GM10266 (cell line): ENCODE measurements at regions not wholly inside any gene's neighbourhood (a gene's known extent, or its start where the extent isn't known, plus 50 kb on each side); places are given as distances from the start of the nearest gene placed in this dataset.

Experiments
- DNase-seq: peaks from one replicate; pipeline ENCODE4 v3.0.0; 2012; ENCODE audit errors: extremely low spot score
- CTCF ChIP-seq: IDR thresholded peaks from 2 replicates; pipeline ENCODE4 v1.5.1; 2012; ENCODE audit warnings: mild to moderate bottlenecking, low read depth; ENCODE audit not compliant: control insufficient read depth, insufficient read depth; ENCODE audit errors: missing control alignments

DNA sequence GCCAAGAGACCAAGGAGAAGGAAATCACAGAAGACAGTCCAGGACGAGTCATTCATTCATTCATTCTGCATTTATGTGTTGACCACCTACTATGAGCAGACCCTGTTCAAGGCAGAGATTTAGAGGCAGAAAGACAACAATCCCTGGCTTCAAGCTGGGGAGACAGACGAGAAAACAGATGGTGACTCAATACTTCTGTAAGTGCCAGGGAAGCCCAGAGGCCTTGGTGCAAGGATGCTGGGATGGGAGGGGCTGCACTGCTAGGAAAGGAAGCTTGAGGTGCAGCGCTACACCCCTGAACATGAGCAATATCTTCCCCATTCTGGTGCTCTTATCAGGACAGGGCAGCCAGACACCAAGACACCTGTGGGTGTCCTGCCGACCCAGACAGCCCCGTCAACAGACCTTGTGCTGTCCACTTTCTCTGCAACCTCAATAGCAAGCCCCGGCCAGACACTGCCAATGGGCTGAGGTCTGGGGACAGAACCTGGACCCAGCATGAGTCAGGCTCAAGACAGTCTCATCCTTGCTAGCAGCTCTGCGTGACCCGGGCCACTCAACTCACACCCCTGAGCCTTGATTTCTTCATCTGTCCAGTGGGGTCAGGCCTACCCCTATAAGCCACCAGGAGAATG, 163.5 kb downstream of the COPRS start:
- TF ChIP-seq CTCF = no peak
- no peak for DNase-seq

DNA sequence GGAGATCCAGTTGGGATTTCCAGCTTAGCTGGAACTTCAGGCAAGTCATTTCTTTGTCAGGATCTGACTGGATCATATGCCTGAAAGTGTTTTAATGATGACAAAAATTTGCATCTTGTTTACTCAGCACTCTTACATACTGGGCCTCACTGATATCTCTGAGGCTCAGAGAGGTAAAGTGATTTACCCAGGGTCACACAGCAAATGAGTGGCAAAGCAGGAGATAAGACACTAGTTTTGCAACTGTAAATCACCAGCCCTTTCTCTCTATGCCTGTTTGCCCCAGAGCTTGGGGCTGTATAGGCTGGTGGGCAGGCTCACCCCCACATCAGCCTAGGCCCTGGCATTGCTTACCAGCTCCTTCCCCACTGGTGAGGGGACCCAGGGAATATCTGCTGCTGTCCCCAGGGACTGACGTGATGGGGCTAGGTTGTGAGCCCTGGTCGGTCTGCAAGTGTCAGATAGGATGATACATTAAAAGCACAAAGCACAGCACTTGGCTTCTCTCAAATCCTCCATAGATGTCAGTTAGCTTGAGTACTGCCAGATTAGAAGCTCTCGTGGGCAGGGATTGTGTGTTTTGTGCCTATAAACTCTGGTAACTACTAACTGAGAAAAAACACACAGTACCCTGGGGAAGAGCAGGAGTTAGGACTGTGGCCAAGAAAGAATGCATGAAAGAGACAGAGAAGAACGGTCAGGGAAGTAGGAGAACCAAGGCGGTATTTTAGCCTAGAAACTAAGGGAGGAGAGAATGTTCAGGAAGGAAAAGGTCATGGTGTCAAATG, 165.4 kb downstream of the COPRS start:
- no peak for TF ChIP-seq CTCF
- no peak for DNase-seq

DNA sequence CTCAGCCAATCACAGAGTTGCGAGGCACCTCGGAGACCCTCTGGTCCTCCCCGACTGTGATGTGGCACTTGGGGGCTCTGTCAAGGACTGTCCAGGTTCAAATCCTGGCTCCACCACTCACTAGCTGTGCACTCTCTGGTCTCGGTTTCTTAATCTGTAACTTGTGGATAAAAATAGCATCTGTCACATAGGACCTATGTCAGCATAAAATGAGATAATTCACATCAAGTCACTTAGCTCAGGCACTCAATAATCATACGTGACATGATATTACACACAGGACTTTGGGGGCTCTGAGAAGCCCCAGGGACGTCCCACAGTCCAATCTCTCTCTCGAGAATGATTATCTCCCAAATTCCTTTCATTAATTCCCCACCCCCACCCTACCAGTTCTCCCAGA, 166.4 kb downstream of the COPRS start:
- no peak for TF ChIP-seq CTCF
- DNase-seq = no peak

DNA sequence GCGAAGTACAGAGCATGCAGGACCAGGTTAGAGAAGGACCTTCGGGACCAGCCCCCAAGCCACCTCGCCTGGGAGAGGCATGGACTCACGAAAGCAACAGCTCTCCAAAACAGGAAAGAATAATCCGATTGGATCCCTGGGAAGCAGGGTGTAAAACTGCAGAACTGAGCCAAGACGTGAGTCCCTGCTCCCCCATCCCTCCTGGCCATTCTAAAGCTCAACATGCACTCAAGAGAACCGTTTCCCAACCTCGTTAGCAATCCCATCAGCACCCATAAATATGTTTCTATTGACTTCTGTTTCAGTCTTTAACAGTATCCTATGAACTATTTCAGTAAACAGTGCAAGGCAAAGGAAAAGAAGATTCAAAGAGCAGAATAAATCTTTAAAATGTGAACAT, 167.0 kb downstream of the COPRS start:
- TF ChIP-seq CTCF = no peak

DNA sequence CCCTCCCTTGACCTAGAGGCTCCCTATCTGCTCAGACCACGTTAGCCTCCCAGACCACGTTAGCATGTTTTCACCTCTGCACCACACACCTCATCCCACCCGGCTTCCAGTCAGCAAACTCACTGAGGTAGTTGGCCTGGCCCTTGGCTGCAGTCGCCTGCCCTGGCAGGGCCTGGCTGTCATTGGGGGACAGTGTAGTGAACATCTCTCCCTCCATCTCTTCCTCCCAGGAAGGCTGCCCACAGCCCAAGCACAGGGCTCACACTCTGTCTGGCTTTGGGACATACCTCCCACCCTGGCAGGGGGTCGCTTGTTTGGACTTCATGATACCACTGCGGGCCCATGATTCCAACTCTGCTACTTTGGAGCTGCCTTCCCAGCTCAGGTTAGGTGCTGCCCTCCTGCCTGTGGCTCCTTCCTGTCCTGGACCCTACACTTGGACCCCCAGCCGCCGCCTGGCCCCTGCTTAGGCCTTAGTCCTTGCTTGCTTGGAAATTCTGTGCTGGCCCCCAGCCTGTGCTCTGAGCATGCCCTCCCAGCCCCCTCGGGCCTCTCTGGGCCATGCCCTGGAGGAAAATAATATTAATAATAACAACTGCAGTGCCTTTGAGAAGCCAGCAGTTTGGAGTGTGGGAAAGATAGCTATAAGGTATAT, 167.7 kb downstream of the COPRS start:
- TF ChIP-seq CTCF = no peak
- no peak for DNase-seq

More for the DNA sequence above, 167.0 kb downstream of the COPRS start:
- no peak for DNase-seq

DNA sequence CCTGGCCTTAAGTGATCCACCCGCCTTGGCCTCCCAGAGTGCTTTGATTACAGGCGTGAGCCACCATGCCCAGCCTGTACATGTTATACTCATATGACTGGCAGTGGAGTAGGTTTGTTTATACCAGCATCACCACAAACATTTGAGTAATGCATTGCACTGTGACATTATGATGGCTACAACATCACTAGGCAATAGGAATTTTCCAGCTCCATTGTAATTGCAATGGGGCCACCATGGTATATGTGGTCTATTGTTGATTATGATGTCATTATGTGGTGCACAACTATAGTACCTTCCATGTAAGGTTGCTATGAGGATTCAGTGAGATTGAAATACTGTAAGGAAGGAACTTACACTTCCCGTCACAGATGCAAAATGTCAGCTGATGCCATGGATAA, 168.9 kb downstream of the COPRS start:
- no peak for TF ChIP-seq CTCF
- no peak for DNase-seq

- no peak for TF ChIP-seq CTCF
- DNase-seq = no peak
Observed at GRCh38 chr17:31688701-31689100, 170.3 kb downstream of the COPRS start.
